ENCODE measurements at regions not wholly inside any gene's neighbourhood (a gene's known extent, or its start where the extent isn't known, plus 50 kb on each side); places are given as distances from the start of the nearest gene placed in this dataset.

DNA sequence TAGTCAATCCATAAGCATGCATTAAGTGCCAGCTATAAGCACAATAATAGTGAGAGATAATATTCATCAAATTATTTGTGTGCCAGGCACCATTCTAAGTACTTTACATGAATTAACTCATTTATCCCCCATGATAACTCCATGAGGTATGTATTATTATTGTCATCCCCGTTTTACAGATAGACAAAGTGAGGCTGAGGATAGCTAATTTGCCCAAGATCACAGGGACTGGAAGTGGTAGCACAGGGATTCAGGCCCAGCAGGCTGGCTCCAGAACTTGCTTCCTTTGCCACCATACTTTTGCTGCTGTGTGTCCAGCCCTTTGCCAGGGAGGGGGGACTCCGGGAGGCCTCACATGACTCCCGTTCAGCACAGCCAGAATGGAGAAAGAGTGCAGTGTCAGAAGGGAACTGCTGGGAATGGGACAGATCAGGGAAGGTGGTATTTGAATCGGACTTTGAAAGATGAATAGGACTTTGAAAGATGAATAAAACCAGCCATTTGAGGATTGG lies 128.0 kb upstream of the PWP1 start (continued):
- TF ChIP-seq, protein P1, sequence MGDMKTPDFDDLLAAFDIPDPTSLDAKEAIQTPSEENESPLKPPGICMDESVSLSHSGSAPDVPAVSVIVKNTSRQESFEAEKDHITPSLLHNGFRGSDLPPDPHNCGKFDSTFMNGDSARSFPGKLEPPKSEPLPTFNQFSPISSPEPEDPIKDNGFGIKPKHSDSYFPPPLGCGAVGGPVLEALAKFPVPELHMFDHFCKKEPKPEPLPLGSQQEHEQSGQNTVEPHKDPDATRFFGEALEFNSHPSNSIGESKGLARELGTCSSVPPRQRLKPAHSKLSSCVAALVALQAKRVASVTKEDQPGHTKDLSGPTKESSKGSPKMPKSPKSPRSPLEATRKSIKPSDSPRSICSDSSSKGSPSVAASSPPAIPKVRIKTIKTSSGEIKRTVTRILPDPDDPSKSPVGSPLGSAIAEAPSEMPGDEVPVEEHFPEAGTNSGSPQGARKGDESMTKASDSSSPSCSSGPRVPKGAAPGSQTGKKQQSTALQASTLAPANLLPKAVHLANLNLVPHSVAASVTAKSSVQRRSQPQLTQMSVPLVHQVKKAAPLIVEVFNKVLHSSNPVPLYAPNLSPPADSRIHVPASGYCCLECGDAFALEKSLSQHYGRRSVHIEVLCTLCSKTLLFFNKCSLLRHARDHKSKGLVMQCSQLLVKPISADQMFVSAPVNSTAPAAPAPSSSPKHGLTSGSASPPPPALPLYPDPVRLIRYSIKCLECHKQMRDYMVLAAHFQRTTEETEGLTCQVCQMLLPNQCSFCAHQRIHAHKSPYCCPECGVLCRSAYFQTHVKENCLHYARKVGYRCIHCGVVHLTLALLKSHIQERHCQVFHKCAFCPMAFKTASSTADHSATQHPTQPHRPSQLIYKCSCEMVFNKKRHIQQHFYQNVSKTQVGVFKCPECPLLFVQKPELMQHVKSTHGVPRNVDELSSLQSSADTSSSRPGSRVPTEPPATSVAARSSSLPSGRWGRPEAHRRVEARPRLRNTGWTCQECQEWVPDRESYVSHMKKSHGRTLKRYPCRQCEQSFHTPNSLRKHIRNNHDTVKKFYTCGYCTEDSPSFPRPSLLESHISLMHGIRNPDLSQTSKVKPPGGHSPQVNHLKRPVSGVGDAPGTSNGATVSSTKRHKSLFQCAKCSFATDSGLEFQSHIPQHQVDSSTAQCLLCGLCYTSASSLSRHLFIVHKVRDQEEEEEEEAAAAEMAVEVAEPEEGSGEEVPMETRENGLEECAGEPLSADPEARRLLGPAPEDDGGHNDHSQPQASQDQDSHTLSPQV (IDR thresholded peaks at IDR 0.05), result no peak
- TF ChIP-seq MXD1 (CRISPR knock-in tag; IDR thresholded peaks at IDR 0.05; ENCODE audit: borderline replicate concordance, poor library complexity, severe bottlenecking) (no peak), ZFPM2 (CRISPR knock-in tag; IDR thresholded peaks at IDR 0.05) (no peak), AFF4 (CRISPR knock-in tag; IDR thresholded peaks at IDR 0.05) (no peak), SREBF1 (IDR thresholded peaks at IDR 0.05; ENCODE audit: borderline replicate concordance, low read depth, low read length) (no peak), KAT8 (IDR thresholded peaks at IDR 0.05; ENCODE audit: low read depth) (no peak), SETDB1 (IDR thresholded peaks at IDR 0.05; ENCODE audit: low read length) (no peak)
